GM12878 (cell line): ENCODE measurements at regions not wholly inside any gene's neighbourhood (a gene's known extent, or its start where the extent isn't known, plus 50 kb on each side); places are given as distances from the start of the nearest gene placed in this dataset.

Experiments used
- ATAC-seq: fragments of 200-7000 bp; cut with Tn5 transposase; 3 replicates; pipeline ENCODE4 v1.9.1; 2020; ENCODE audit warnings: mild to moderate bottlenecking, moderate library complexity
- BruUV-seq: library from RNA; stranded (reverse); fragments of 400-500 nt; replicated peaks from 2 replicates; lab custom pipeline; 2021; lab: Mats Ljungman, UMichigan
- CTCF ChIA-PET: fragments of 300-600 bp; sonication (Branson Sonifier 250); formaldehyde crosslinking; extraction: SDS; loops from one replicate; lab custom pipeline; 2021; ENCODE audit warnings: inconsistent platforms; lab: Yijun Ruan, JAX
- POLR2A ChIA-PET: fragments of 350-600 bp; formaldehyde crosslinking; extraction: SDS; loops from one replicate; lab custom pipeline; 2021; ENCODE audit warnings: inconsistent platforms; lab: Charles Lee
- RAD21 ChIA-PET: fragments of 300-600 bp; sonication (Branson Sonifier 250); formaldehyde crosslinking; loops from one replicate; lab custom pipeline; 2023; ENCODE audit warnings: antibody characterized with exemption; ENCODE audit not compliant: unreplicated experiment; lab: Charles Lee
- SMC1A ChIA-PET: fragments of 300-600 bp; sonication (Branson Sonifier 250); formaldehyde crosslinking; loops from one replicate; lab custom pipeline; 2023; ENCODE audit not compliant: unreplicated experiment, uncharacterized antibody; lab: Charles Lee
- DNase-seq: peaks from one replicate; pipeline ENCODE4 v3.0.0-alpha.2; 2011; ENCODE audit warnings: low read depth, low spot score
- FAIRE-seq: peaks from 3 replicates; lab custom pipeline; 2011; peaks lifted over from hg19 to GRCh38; lab: Jason Lieb, UNC
- H2AFZ ChIP-seq: 2 replicates; pipeline ENCODE4 v1.6.0; 2011; ENCODE audit warnings: low read depth, low read length, control low read depth; ENCODE audit not compliant: control insufficient read depth
- H3K27ac ChIP-seq: 2 replicates; pipeline ENCODE4 v1.5.1; 2011; ENCODE audit warnings: control low read depth; ENCODE audit not compliant: control insufficient read depth, insufficient read depth
- H3K27me3 ChIP-seq, 2 experiments: replicated peaks in 1 of 2; 2 replicates each; pipeline versions ENCODE4 v1.6.0 to v1.6.1; 2011; ENCODE audit warnings: low read length in 1 of 2; ENCODE audit not compliant: control insufficient read depth in 2 of 2, insufficient read depth in 2 of 2
- H3K36me3 ChIP-seq, 2 experiments: 2 replicates each; pipeline ENCODE4 v1.5.1; 2011; ENCODE audit warnings: low read length in 1 of 2; ENCODE audit not compliant: control insufficient read depth in 2 of 2, insufficient read depth in 2 of 2
- H3K4me1 ChIP-seq: 2 replicates; pipeline ENCODE4 v1.6.1; 2011; ENCODE audit warnings: mild to moderate bottlenecking, low read length, moderate library complexity, mixed read lengths; ENCODE audit not compliant: control insufficient read depth, insufficient read depth
- H3K4me2 ChIP-seq: 2 replicates; pipeline ENCODE4 v1.6.0; 2011; ENCODE audit warnings: control low read depth; ENCODE audit not compliant: control insufficient read depth, insufficient read depth
- H3K4me3 ChIP-seq: fragments of 200-600 bp; sonication (generic); 2 replicates; pipeline ENCODE4 v1.5.1; 2016
- H3K79me2 ChIP-seq: 2 replicates; pipeline ENCODE4 v1.6.0; 2011; ENCODE audit warnings: low read length; ENCODE audit not compliant: control insufficient read depth, insufficient read depth
- H3K9ac ChIP-seq: 2 replicates; pipeline ENCODE4 v1.8.0; 2011; ENCODE audit warnings: low read length, control low read depth, mixed read lengths; ENCODE audit not compliant: control insufficient read depth, insufficient read depth
- H3K9me3 ChIP-seq: replicated peaks from 3 replicates; pipeline ENCODE4 v1.5.1; 2011; ENCODE audit warnings: mild to moderate bottlenecking, low read length; ENCODE audit not compliant: control insufficient read depth, insufficient read depth
- H4K20me1 ChIP-seq: 2 replicates; pipeline ENCODE4 v1.6.0; 2011; ENCODE audit not compliant: control insufficient read depth, insufficient read depth
- EED ChIP-seq: sonication (generic); IDR thresholded peaks from 2 replicates; pipeline ENCODE4 v1.6.1; 2016; ENCODE audit warnings: antibody characterized with exemption, low read depth
- FOXK2 ChIP-seq: fragments of 450-650 bp; IDR thresholded peaks from 2 replicates; pipeline ENCODE4 v1.6.1; 2017; ENCODE audit warnings: mild to moderate bottlenecking, moderate library complexity
- NR2C1 ChIP-seq: fragments of 450-650 bp; IDR thresholded peaks from 2 replicates; pipeline ENCODE4 v1.6.1; 2017; ENCODE audit warnings: antibody characterized with exemption, mild to moderate bottlenecking, moderate library complexity
- NR2F1 ChIP-seq: fragments of 450-650 bp; conservative IDR thresholded peaks from 2 replicates; pipeline ENCODE4 v1.6.1; 2017; ENCODE audit warnings: mild to moderate bottlenecking
- PAX8 ChIP-seq: fragments of 450-650 bp; IDR thresholded peaks from 2 replicates; pipeline ENCODE4 v1.6.1; 2017; ENCODE audit warnings: mild to moderate bottlenecking, moderate library complexity
- RUNX3 ChIP-seq: IDR thresholded peaks from 2 replicates; pipeline ENCODE4 v1.6.1; 2012; ENCODE audit warnings: low read length, inconsistent platforms
- SMC3 ChIP-seq: IDR thresholded peaks from 2 replicates; pipeline ENCODE4 v1.6.1; 2011; ENCODE audit warnings: low read length, improper control_type of control experiment, borderline replicate concordance
- SREBF2 ChIP-seq: IDR thresholded peaks from 2 replicates; pipeline ENCODE4 v1.6.1; 2012; ENCODE audit warnings: mild to moderate bottlenecking, low read length
- TCF12 ChIP-seq: IDR thresholded peaks from 2 replicates; pipeline ENCODE4 v1.6.1; 2011; ENCODE audit warnings: low read depth, mild to moderate bottlenecking, low read length
- WGBS: methylation state at CpG from one replicate; pipeline ENCODE4 v1.1.6; 2016; ENCODE audit warnings: low lambda C conversion rate; ENCODE audit not compliant: insufficient replicate concordance, insufficient coverage; ENCODE audit errors: missing lambda C conversion rate; 5-methylcytosine and 5-hydroxymethylcytosine counted together
- in situ Hi-C: fragments of 300-500 bp; cut with MboI; formaldehyde crosslinking; loops from 9 replicates; pipeline ENCODE4 v1.14.3; 2018; ENCODE audit warnings: mixed read lengths
- intact Hi-C: fragments of 100-400 bp; cut with micrococcal nuclease; formaldehyde crosslinking; loops from one replicate; pipeline ENCODE4 v1.14.2; 2022; ENCODE audit not compliant: unreplicated experiment
- TF ChIP-seq, protein P1 (sequence below): IDR thresholded peaks from 2 replicates; pipeline ENCODE4 v1.6.1; 2011; ENCODE audit warnings: low read depth, mild to moderate bottlenecking, low read length, moderate library complexity, borderline replicate concordance; ENCODE audit errors: extremely low read depth
- TF ChIP-seq, protein P2 (sequence below): fragments of 450-650 bp; formaldehyde crosslinking; IDR thresholded peaks from 2 replicates; pipeline ENCODE4 v1.4.0; 2020; ENCODE audit warnings: mild to moderate bottlenecking, moderate library complexity
- TF ChIP-seq, protein P3 (sequence below): fragments of 450-650 bp; IDR thresholded peaks from 2 replicates; pipeline ENCODE4 v1.6.1; 2014; ENCODE audit warnings: mild to moderate bottlenecking
- TF ChIP-seq, protein P4 (sequence below): fragments of 450-650 bp; IDR thresholded peaks from 2 replicates; pipeline ENCODE4 v1.6.1; 2017; ENCODE audit warnings: low read depth, mild to moderate bottlenecking, moderate library complexity
- TF ChIP-seq, protein P5 (sequence below): IDR thresholded peaks from 2 replicates; pipeline ENCODE4 v1.6.1; 2011; ENCODE audit warnings: borderline replicate concordance, low read depth, mild to moderate bottlenecking, moderate library complexity, low read length; ENCODE audit not compliant: insufficient read depth, poor library complexity, severe bottlenecking

DNA sequence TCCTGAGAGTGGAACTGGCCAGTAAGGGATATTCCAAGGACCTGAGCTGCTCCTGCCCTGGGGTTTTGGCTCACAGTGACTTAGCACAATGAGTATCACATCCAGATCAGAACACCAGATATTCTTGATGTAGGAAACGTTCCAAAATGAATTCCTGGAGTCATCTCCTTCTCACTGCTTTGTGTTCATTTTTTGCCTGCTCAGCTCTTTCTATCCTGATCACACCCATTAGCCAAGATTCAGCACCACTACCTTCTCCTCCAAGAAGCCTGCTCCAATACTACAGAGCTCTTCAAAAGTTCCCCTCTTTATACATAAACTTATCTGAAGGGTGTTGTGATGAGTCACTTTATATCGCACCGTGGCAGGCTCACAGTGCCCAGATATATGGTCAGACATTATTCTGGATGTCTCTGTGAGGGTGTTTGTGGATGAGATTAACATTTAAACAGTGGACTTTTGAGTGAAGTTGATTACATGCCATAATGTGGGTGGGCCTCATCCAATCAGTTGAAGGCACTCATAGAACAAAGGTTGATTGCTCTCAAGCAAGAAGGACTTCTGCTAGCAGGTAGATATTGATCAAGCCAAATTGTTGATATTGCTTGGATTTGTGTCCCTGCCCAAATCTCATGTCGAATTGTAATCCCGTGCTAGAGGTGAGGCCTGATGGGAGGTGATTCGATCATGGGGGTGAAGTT, 1155.2 kb upstream of the AUTS2 start (continued):
- TF ChIP-seq RUNX3 (no peak), SMC3 (no peak)
- TF ChIP-seq, protein P1, sequence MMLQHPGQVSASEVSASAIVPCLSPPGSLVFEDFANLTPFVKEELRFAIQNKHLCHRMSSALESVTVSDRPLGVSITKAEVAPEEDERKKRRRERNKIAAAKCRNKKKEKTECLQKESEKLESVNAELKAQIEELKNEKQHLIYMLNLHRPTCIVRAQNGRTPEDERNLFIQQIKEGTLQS, result no peak
- TF ChIP-seq, protein P2, sequence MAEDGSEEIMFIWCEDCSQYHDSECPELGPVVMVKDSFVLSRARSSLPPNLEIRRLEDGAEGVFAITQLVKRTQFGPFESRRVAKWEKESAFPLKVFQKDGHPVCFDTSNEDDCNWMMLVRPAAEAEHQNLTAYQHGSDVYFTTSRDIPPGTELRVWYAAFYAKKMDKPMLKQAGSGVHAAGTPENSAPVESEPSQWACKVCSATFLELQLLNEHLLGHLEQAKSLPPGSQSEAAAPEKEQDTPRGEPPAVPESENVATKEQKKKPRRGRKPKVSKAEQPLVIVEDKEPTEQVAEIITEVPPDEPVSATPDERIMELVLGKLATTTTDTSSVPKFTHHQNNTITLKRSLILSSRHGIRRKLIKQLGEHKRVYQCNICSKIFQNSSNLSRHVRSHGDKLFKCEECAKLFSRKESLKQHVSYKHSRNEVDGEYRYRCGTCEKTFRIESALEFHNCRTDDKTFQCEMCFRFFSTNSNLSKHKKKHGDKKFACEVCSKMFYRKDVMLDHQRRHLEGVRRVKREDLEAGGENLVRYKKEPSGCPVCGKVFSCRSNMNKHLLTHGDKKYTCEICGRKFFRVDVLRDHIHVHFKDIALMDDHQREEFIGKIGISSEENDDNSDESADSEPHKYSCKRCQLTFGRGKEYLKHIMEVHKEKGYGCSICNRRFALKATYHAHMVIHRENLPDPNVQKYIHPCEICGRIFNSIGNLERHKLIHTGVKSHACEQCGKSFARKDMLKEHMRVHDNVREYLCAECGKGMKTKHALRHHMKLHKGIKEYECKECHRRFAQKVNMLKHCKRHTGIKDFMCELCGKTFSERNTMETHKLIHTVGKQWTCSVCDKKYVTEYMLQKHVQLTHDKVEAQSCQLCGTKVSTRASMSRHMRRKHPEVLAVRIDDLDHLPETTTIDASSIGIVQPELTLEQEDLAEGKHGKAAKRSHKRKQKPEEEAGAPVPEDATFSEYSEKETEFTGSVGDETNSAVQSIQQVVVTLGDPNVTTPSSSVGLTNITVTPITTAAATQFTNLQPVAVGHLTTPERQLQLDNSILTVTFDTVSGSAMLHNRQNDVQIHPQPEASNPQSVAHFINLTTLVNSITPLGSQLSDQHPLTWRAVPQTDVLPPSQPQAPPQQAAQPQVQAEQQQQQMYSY (CRISPR knock-in tag), result no peak
- TF ChIP-seq, all 136 proteins: peak for 0

DNA sequence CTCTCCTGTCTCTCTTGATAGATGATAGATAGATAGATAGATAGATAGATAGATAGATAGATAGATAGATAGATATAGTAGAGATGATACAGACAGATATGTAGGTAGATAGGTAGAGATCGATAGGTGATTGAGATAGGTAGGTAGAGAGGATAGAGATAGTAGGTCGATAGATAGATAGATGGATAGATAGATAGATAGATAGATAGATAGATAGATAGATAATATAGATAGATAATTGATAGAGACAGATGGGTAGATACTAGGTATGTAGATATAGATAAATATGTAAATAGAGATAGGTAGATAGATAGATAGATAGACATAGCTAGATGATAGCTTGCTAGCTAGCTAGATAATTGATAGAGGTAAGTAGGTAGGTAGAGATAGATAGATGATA, 1154.2 kb upstream of the AUTS2 start:
- RAD21 ChIA-PET, result no interaction called here
- CTCF ChIA-PET, result interaction anchor here (0.6 kb wide), 1 partner anchor 1355 kb away, joined by 3 read pairs; no protein-coding TSS in a partner anchor
- intact Hi-C loops, result no loop called here
- Histone ChIP-seq H3K36me3 (no peaks in the 10 kb centered on the region), H3K9ac (no peak overlapping the region), H3K27ac (no peak overlapping the region), H3K4me3 (no peak overlapping the region), H2AFZ (no peak overlapping the region), H3K9me3 (no peaks in the 10 kb centered on the region; the same call in 2 of the 3 replicates), H3K27me3 (no peaks in the 10 kb centered on the region), H3K4me2 (no peak overlapping the region), H4K20me1 (no peaks in the 10 kb centered on the region), H3K4me1 (no peaks in the 10 kb centered on the region), H3K79me2 (no peaks in the 10 kb centered on the region)
- no TSS peak for BruUV-seq
- WGBS, result 0% methylated on average over 2 of the region's 2 CpGs
- DNase-seq, result no peak
- SMC1A ChIA-PET, result no interaction called here
- FAIRE-seq, result no peak
- no peak for ATAC-seq
- in situ Hi-C loops, result no loop called here
- POLR2A ChIA-PET, result no interaction called here
- TF ChIP-seq, protein P1, result no peak
- TF ChIP-seq FOXK2 (no peak), PAX8 (no peak), NR2F1 (no peak), TCF12 (no peak), NR2C1 (no peak), SREBF2 (no peak), EED (no peak)
- TF ChIP-seq, protein P3, sequence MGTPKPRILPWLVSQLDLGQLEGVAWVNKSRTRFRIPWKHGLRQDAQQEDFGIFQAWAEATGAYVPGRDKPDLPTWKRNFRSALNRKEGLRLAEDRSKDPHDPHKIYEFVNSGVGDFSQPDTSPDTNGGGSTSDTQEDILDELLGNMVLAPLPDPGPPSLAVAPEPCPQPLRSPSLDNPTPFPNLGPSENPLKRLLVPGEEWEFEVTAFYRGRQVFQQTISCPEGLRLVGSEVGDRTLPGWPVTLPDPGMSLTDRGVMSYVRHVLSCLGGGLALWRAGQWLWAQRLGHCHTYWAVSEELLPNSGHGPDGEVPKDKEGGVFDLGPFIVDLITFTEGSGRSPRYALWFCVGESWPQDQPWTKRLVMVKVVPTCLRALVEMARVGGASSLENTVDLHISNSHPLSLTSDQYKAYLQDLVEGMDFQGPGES, result no peak
- TF ChIP-seq, protein P4, sequence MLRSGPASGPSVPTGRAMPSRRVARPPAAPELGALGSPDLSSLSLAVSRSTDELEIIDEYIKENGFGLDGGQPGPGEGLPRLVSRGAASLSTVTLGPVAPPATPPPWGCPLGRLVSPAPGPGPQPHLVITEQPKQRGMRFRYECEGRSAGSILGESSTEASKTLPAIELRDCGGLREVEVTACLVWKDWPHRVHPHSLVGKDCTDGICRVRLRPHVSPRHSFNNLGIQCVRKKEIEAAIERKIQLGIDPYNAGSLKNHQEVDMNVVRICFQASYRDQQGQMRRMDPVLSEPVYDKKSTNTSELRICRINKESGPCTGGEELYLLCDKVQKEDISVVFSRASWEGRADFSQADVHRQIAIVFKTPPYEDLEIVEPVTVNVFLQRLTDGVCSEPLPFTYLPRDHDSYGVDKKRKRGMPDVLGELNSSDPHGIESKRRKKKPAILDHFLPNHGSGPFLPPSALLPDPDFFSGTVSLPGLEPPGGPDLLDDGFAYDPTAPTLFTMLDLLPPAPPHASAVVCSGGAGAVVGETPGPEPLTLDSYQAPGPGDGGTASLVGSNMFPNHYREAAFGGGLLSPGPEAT, result no peak
- TF ChIP-seq, protein P5, sequence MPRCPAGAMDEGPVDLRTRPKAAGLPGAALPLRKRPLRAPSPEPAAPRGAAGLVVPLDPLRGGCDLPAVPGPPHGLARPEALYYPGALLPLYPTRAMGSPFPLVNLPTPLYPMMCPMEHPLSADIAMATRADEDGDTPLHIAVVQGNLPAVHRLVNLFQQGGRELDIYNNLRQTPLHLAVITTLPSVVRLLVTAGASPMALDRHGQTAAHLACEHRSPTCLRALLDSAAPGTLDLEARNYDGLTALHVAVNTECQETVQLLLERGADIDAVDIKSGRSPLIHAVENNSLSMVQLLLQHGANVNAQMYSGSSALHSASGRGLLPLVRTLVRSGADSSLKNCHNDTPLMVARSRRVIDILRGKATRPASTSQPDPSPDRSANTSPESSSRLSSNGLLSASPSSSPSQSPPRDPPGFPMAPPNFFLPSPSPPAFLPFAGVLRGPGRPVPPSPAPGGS, result no peak
